ENCODE measurements at regions not wholly inside any gene's neighbourhood (a gene's known extent, or its start where the extent isn't known, plus 50 kb on each side); places are given as distances from the start of the nearest gene placed in this dataset.

DNA sequence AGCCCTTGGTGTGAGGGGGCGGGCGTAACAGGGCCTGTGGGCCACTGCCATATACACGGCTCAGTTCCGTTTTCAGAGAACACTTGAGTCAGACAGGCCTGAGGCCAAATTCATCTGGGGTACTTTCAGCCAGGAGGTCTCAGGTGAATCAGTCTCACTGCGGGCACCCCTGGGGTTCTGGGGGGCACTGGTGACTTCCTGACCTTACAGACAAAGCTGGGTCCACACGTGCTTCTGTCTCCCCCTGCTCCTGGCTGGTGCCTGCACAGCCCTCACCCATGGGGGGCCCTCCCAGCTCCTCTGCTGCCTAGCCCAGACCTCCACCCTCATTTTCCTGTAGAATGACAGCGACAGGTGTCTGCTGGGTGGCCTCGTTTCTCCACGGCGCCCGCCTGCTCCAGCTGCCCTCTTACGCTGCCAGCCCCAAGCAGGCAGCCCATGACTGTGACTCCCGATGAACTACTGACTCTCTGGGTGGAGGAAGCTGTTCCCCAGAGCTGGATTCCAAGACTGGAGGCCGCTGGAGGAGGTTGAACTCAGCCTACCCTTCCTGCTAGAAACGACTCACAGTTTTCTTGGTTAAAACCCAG lies 374.1 kb upstream of the IRX4 start:
- TF ChIP-seq, protein P1, sequence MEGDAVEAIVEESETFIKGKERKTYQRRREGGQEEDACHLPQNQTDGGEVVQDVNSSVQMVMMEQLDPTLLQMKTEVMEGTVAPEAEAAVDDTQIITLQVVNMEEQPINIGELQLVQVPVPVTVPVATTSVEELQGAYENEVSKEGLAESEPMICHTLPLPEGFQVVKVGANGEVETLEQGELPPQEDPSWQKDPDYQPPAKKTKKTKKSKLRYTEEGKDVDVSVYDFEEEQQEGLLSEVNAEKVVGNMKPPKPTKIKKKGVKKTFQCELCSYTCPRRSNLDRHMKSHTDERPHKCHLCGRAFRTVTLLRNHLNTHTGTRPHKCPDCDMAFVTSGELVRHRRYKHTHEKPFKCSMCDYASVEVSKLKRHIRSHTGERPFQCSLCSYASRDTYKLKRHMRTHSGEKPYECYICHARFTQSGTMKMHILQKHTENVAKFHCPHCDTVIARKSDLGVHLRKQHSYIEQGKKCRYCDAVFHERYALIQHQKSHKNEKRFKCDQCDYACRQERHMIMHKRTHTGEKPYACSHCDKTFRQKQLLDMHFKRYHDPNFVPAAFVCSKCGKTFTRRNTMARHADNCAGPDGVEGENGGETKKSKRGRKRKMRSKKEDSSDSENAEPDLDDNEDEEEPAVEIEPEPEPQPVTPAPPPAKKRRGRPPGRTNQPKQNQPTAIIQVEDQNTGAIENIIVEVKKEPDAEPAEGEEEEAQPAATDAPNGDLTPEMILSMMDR (IDR thresholded peaks at IDR 0.05): no peak
- TF ChIP-seq EZH2 (IDR thresholded peaks at IDR 0.05): no peak
- TF ChIP-seq EZH2phosphoT487 (IDR thresholded peaks at IDR 0.05): no peak

All from neural progenitor cell (in vitro differentiated cells).